HG03280 (cell line): ENCODE measurements at regions not wholly inside any gene's neighbourhood (a gene's known extent, or its start where the extent isn't known, plus 50 kb on each side); places are given as distances from the start of the nearest gene placed in this dataset.

Experiments
- ATAC-seq: cut with Tn5 transposase; IDR thresholded peaks from one replicate; pipeline ENCODE4 v1.9.1; 2021; ENCODE audit warnings: mild to moderate bottlenecking, moderate library complexity; ENCODE audit not compliant: unreplicated experiment

GRCh38 chr10:36256166-36256565 lies 614.1 kb upstream of the FZD8 start:
- ATAC-seq, result no peak

DNA sequence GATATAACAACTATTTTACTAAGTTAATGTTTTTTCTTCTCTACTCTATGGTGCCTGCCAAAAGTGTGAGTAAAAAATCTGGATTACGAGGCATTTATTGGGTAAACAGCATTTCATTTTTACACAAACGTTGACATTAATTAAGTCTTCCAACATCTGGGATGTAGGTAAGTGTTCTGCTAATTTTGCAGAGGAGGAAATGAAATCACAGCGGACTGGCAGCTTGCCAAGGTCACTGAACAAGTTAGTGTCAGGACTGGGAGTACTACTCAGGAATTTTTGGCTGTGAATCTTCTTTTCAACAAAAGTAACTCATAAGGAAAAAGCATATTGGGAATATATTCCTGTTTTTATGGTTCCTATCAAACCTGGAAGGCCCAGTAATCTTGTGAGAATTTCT lies 612.1 kb upstream of the FZD8 start:
- ATAC-seq, result no peak

- no peak for ATAC-seq
These were observed 611.6 kb upstream of the FZD8 start for GRCh38 chr10:36253731-36254130.

DNA sequence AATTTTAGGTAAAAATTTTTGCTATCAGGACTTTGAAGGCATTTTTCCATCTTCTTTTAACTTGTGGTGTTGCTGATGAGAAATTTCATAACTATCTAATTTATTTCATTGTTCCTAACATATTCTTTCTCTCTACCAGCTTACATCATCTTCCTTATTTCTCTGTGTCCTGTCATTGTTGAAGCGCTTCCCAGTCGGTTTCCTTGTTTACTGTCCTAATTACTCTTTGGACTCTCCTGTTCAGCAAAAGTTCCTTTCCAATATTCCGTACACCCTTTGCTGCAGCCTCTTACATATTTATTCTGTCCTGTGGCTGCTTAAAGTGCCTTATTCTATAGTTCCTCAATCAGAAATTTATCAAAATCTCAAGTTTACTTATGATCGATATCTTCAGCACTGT lies 609.0 kb upstream of the FZD8 start:
- ATAC-seq, result no peak

GRCh38 chr10:36248304-36248981 lies 606.3 kb upstream of the FZD8 start:
- ATAC-seq, result no peak

DNA sequence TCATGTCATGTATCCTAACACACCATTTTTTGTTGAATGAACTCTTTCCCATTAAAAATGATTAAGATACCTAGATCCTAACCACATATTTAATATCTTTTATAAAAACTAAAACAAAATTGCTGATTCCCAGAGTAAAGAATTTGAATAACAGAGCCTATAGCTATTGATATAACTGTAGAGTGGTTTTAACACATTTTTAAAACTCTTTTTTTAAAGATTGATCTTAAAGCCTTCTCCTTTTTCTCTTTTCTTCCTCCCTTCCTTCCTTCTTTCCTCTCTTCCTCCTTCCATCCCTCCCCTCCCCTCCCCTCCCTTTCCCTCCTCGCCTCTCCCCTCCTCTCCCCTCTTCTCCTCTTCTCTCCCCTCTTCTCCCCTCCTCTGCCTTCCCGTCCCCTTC lies 605.4 kb upstream of the FZD8 start:
- ATAC-seq, result no peak

- no peak for ATAC-seq
These were observed 594.8 kb upstream of the FZD8 start for GRCh38 chr10:36236931-36237330.

DNA sequence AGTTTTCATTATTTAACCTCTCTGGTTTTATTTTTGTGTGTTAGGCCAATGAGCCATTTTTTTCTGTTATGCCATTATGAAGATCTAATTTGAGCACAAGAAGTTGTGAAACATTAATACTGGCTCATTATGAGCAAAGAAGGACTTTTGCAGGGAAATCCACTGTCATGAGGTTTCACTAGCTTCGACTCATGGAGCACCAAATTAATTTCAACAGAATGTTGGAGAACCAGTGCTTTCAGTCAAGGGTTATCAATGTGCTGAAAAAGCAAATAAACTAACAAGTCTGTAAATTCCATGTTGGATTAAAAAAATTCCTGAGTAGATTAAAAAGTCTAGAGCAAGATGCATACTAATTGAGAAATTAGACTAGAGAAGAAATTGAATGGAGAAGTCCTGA lies 594.2 kb upstream of the FZD8 start:
- ATAC-seq, result no peak

- ATAC-seq, result no peak
These were observed 590.8 kb upstream of the FZD8 start for GRCh38 chr10:36232935-36233334.

- ATAC-seq, result no peak
These were observed 582.4 kb upstream of the FZD8 start for GRCh38 chr10:36224431-36224985.

GRCh38 chr10:36221101-36221500 lies 579.0 kb upstream of the FZD8 start:
- ATAC-seq, result no peak

DNA sequence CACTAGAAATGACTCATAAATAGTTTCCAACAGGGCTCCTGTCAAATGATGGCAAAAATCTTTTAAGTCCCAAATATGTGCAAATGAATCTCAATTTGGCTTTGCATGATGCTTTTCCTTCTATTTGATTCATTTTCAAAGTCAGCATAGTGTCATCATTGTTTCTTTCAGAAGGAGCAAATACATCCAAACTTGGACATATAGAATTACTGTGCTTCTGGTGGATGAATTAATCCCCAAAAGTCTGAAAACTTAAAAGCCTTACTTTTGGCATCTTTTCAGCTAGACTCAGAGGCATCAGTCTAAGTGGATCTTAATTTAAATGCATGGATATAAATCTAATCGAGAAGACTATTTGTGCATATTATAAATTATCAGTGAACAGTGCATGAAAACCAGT lies 578.1 kb upstream of the FZD8 start:
- ATAC-seq, result no peak

GRCh38 chr10:36211856-36212255 lies 569.8 kb upstream of the FZD8 start:
- ATAC-seq, result no peak

DNA sequence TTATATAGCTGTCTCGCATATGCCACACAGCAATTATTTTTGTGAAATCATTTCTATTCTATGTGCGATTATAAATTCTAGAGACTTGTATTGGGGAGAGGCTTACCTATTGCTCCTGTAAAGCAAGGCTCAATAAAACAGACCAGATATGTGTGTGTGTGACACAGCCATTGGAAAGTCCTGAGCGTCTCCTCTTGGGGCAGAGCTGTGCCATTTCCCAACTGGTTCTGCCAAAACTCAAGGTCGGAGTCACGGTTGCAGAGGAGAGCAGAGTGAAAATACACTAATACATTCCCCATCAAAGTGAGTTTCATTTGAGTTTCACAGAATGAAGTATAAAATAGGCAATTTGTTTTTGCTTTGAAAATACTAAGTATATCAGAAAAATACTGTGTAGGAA lies 567.4 kb upstream of the FZD8 start:
- ATAC-seq, result no peak

DNA sequence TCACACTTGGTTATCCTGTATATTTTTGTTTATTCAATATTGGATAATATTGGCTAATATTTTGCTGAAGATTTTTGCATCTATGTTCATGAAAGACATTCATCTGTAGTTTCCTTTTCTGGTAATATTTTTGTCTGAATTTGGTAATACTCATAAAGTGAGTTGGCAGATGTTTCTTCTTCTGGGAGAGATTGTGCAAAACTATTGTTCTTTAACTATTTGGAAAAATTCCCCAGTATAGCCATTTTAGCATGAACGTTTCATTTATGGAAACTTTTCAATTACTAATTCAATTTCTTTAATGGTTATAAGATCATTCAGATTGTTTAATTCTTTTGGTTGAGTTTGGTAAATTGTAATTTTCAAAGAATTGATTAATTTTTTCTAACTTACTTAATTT lies 560.8 kb upstream of the FZD8 start:
- ATAC-seq, result no peak

DNA sequence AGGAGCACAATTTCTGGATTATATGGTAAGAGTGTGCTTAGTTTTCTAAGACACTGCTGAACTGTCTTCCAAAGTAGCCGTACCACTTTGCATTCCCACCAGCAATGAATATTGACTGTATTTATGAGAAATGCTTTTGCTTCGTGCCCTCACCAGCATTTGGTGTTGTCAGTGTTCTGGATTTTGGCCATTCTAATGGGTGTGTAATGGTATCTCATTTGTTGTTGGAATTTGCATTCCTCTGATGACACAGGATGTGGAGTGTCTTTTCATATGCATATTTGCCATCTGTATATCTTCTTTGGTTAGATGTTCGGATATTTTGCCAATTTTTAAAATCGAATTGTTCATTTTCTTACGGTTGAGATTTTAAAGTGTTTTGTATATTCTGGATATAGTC lies 558.5 kb upstream of the FZD8 start:
- no peak for ATAC-seq

DNA sequence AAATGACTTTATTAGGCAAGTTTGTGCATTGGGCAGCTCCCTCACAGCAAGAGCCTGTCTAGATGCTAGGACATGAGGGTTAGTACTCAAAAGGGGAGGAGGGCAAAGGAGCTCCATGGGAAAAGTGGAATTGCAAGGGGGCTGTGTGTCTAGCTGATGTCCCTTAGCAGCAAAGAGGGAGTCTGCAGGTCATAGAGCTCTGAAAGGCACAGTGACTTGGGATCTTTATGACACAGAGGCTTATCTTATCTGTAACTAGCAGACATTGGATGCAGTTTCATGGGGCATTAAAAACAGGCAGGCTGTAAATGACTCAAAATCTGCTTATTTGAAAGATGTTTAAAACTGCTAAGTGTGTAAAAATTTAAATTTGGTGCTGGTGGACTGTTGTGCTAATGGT lies 556.2 kb upstream of the FZD8 start:
- ATAC-seq, result no peak

GRCh38 chr10:36195364-36195763 lies 553.3 kb upstream of the FZD8 start:
- ATAC-seq, result no peak

GRCh38 chr10:36194276-36194675 lies 552.2 kb upstream of the FZD8 start:
- ATAC-seq, result no peak

GRCh38 chr10:36191009-36191408 lies 548.9 kb upstream of the FZD8 start:
- no peak for ATAC-seq

DNA sequence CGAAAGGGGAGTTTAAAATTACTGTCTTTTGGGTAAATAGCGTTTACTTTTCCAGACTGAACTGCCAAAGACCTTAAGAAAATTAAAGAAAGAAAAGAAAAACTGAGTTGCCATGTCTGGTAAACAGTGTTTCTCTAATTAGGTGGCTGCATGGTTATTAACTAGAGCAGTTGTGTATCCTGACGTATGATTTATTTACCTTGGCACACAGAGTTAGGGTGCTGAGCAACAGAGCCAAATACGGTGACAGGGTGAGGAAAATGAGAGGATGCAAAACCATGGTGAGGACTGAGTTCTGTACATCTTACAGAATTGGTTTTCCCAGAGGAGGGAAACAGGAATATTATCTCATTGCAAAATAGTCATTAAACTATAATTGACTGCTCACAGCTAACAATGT lies 546.4 kb upstream of the FZD8 start:
- ATAC-seq, result no peak

DNA sequence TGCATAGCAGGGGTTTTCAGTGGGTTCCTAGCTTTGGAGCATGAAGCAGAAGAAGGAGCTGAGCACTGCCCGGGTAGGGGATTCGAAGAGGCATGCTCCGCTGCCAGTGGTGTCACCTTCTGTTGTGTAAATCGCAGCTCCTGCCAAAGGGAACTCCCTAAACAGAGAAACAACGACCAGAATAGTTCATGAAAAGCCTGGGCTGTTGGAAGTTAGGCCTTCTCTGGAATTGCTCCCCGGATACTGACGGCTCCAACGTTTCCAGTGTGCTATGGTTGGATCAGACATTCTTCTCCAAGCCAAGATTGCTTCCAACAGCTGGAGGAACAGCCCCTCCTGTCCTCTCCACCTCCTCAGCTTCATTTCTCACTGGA lies 546.0 kb upstream of the FZD8 start:
- ATAC-seq, result no peak

DNA sequence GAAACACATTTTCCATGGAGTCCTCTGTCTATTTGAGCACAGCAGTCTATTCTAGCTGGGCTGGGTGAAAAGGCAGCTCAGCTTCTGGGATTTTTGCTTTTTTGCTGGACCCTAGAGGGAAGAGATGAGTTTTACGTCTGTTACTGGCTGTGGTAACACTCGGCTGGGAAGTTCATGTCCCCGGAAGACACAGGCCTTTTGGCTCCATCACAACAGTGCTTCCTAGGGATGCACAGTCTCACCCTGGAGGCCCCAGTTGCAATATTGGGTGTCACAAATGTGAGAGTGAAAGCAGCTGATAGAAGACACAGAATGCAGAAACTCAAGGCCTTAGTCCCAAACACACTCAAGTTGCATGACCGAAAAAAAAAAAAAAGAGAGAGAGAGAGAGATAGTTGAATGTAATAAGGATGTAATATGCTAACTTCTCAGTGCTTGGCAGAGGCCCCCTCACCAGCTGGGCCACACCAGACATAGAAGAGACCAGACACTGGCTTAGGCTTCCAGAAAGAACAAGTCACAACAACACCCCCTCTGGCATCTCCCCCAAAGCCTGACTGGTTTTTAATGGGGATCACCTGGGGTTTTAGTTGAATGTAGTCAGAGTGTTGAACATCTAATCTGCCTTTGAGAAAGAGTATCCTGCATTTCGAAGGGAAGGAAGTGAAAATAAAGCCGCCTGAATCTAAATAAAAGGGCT lies 545.4 kb upstream of the FZD8 start:
- no peak for ATAC-seq
